SK-N-SH (cell line): ENCODE measurements at regions not wholly inside any gene's neighbourhood (a gene's known extent, or its start where the extent isn't known, plus 50 kb on each side); places are given as distances from the start of the nearest gene placed in this dataset.

Experiments used
- CTCF ChIA-PET: fragments of 300-600, 350-600 bp; formaldehyde crosslinking; extraction: SDS; loops from one replicate; lab custom pipeline; 2021; lab: Yijun Ruan, JAX
- POLR2A ChIA-PET: fragments of 350-600 bp; sonication (Branson Sonifier 250); formaldehyde crosslinking; extraction: SDS; loops from one replicate; lab custom pipeline; 2020; ENCODE audit warnings: antibody characterized with exemption, inconsistent platforms; lab: Yijun Ruan, JAX
- DNase-seq: peaks from one replicate; pipeline ENCODE4 v3.0.0; 2012
- H2AFZ ChIP-seq: fragments of 200-600 bp; sonication (generic); 2 replicates; pipeline ENCODE4 v1.8.1; 2016; ENCODE audit warnings: antibody characterized with exemption, mild to moderate bottlenecking, low read depth
- H3F3A ChIP-seq: fragments of 200-600 bp; sonication (generic); replicated peaks from 2 replicates; pipeline ENCODE3; 2016; ENCODE audit warnings: antibody characterized with exemption, mild to moderate bottlenecking; ENCODE audit not compliant: insufficient read depth
- H3K27ac ChIP-seq, 2 experiments: fragments of 200-500 bp in 1 of 2; fragments of 200-600 bp in 1 of 2; sonication (Bioruptor generic) in 1 of 2; sonication (generic), shearing (Covaris generic) in 1 of 2; 2 replicates each; pipeline versions ENCODE4 v1.5.1 to v1.6.1; 2014 to 2016; ENCODE audit warnings: low read depth in 2 of 2, inconsistent platforms in 1 of 2, low read length in 1 of 2, mild to moderate bottlenecking in 1 of 2, mixed read lengths in 1 of 2
- H3K27me3 ChIP-seq: fragments of 200-600 bp; sonication (generic), shearing (Covaris generic); 2 replicates; pipeline ENCODE4 v1.6.1; 2016; ENCODE audit warnings: mixed run types; ENCODE audit not compliant: insufficient read depth
- H3K36me3 ChIP-seq, 2 experiments: fragments of 200-500 bp in 1 of 2; fragments of 200-600 bp in 1 of 2; sonication (Bioruptor generic) in 1 of 2; sonication (generic) in 1 of 2; replicated peaks in 1 of 2; 2 replicates each; pipeline versions ENCODE3 to v1.5.1; 2014 to 2016; ENCODE audit warnings: low read length in 1 of 2, mild to moderate bottlenecking in 1 of 2; ENCODE audit not compliant: insufficient read depth in 2 of 2, control insufficient read depth in 1 of 2
- H3K4me1 ChIP-seq, 2 experiments: fragments of 200-500 bp in 1 of 2; fragments of 200-600 bp in 1 of 2; sonication (Bioruptor generic) in 1 of 2; sonication (generic), shearing (Covaris generic) in 1 of 2; 2 replicates each; pipeline versions ENCODE4 v1.5.1 to v1.6.1; 2014 to 2016; ENCODE audit warnings: low read depth in 1 of 2, low read length in 1 of 2, mixed run types in 1 of 2; ENCODE audit not compliant: insufficient read depth in 2 of 2, control insufficient read depth in 1 of 2
- H3K4me2 ChIP-seq: fragments of 200-600 bp; sonication (generic), shearing (Covaris generic); 2 replicates; pipeline ENCODE4 v1.6.1; 2017; ENCODE audit warnings: mixed run types
- H3K4me3 ChIP-seq, 2 experiments: fragments of 200-500 bp in 1 of 2; fragments of 200-600 bp in 1 of 2; sonication (Bioruptor generic) in 1 of 2; sonication (generic), shearing (Covaris generic) in 1 of 2; 2 replicates each; pipeline versions ENCODE4 v1.5.1 to v1.8.1; 2014 to 2016; ENCODE audit warnings: low read depth in 2 of 2, inconsistent platforms in 1 of 2, low read length in 1 of 2, mild to moderate bottlenecking in 1 of 2, mixed read lengths in 1 of 2, moderate library complexity in 1 of 2
- H3K79me2 ChIP-seq: fragments of 200-600 bp; sonication (generic); 2 replicates; pipeline ENCODE4 v1.8.1; 2017; ENCODE audit warnings: mild to moderate bottlenecking; ENCODE audit not compliant: insufficient read depth
- H3K9ac ChIP-seq: fragments of 200-600 bp; sonication (generic); 2 replicates; pipeline ENCODE4 v1.6.1; 2017; ENCODE audit warnings: mixed run types
- H3K9me2 ChIP-seq: fragments of 200-600 bp; sonication (generic); 2 replicates; pipeline ENCODE4 v1.6.1; 2017; ENCODE audit warnings: mixed run types
- H3K9me3 ChIP-seq: fragments of 200-600 bp; sonication (generic); 2 replicates; pipeline ENCODE4 v1.6.1; 2017; ENCODE audit warnings: mixed run types, mild to moderate bottlenecking, moderate library complexity
- H4K20me1 ChIP-seq: fragments of 200-600 bp; sonication (generic); 2 replicates; pipeline ENCODE4 v1.6.1; 2017; ENCODE audit warnings: mild to moderate bottlenecking, mixed run types; ENCODE audit not compliant: insufficient read depth
- ELF1 ChIP-seq: IDR thresholded peaks from 2 replicates; pipeline ENCODE4 v1.4.0; 2012
- EP300 ChIP-seq, 2 experiments: IDR thresholded peaks; 2 replicates each; pipeline versions ENCODE4 v1.4.0 to v1.6.1; 2012; ENCODE audit warnings: borderline replicate concordance in 1 of 2, low read depth in 1 of 2, low read length in 1 of 2
- FOSL2 ChIP-seq: IDR thresholded peaks from 2 replicates; pipeline ENCODE4 v1.4.0; 2012; ENCODE audit warnings: low read depth, mild to moderate bottlenecking, moderate library complexity, borderline replicate concordance
- FOXJ3 ChIP-seq: sonication (generic); formaldehyde crosslinking; IDR thresholded peaks from 2 replicates; pipeline ENCODE4 v1.5.1; 2020; ENCODE audit warnings: mild to moderate bottlenecking, missing genetic modification reagents
- FOXM1 ChIP-seq: IDR thresholded peaks from 2 replicates; pipeline ENCODE4 v1.4.0; 2012; ENCODE audit warnings: low read depth, mild to moderate bottlenecking
- GABPA ChIP-seq: IDR thresholded peaks from 2 replicates; pipeline ENCODE4 v1.4.0; 2012; ENCODE audit warnings: low read depth, mild to moderate bottlenecking
- GATA2 ChIP-seq: sonication (generic); formaldehyde crosslinking; IDR thresholded peaks from 2 replicates; pipeline ENCODE4 v1.5.0; 2020; ENCODE audit warnings: mild to moderate bottlenecking, missing genetic modification reagents
- MEF2A ChIP-seq: IDR thresholded peaks from 2 replicates; pipeline ENCODE4 v1.4.0; 2012; ENCODE audit warnings: low read depth, borderline replicate concordance
- NFIC ChIP-seq: IDR thresholded peaks from 2 replicates; pipeline ENCODE4 v1.4.0; 2012; ENCODE audit warnings: borderline replicate concordance
- NRF1 ChIP-seq: IDR thresholded peaks from 2 replicates; pipeline ENCODE4 v1.6.1; 2012; ENCODE audit warnings: low read depth, mild to moderate bottlenecking, low read length
- PBX3 ChIP-seq: IDR thresholded peaks from 2 replicates; pipeline ENCODE4; 2012
- POLR2AphosphoS5 ChIP-seq: IDR thresholded peaks from 2 replicates; pipeline ENCODE4 v1.6.1; 2012; ENCODE audit warnings: low read depth, low read length
- RAD21 ChIP-seq: IDR thresholded peaks from 2 replicates; pipeline ENCODE4 v1.6.1; 2012; ENCODE audit warnings: mild to moderate bottlenecking, low read length
- REST ChIP-seq: IDR thresholded peaks from 2 replicates; pipeline ENCODE4 v1.6.1; 2012; ENCODE audit warnings: mild to moderate bottlenecking, low read depth, low read length, moderate library complexity
- RFX5 ChIP-seq: IDR thresholded peaks from 2 replicates; pipeline ENCODE4 v1.6.1; 2012; ENCODE audit warnings: mild to moderate bottlenecking, improper control_type of control experiment, low read length
- RXRA ChIP-seq: IDR thresholded peaks from 2 replicates; pipeline ENCODE4 v1.4.0; 2012; ENCODE audit warnings: low read depth, mild to moderate bottlenecking, borderline replicate concordance
- SIN3A ChIP-seq: IDR thresholded peaks from 2 replicates; pipeline ENCODE4 v1.6.1; 2012; ENCODE audit warnings: low read depth, mild to moderate bottlenecking, low read length, moderate library complexity, borderline replicate concordance
- TAF1 ChIP-seq: IDR thresholded peaks from 2 replicates; pipeline ENCODE4 v1.6.1; 2012; ENCODE audit warnings: low read depth, mild to moderate bottlenecking, low read length, moderate library complexity, borderline replicate concordance
- TCF12 ChIP-seq: IDR thresholded peaks from 2 replicates; pipeline ENCODE4 v1.4.0; 2012
- TEAD4 ChIP-seq: IDR thresholded peaks from 2 replicates; pipeline ENCODE4 v1.4.0; 2012; ENCODE audit warnings: mild to moderate bottlenecking, borderline replicate concordance; ENCODE audit not compliant: insufficient read depth
- YY1 ChIP-seq: IDR thresholded peaks from 2 replicates; pipeline ENCODE4 v1.4.0; 2012; ENCODE audit warnings: low read depth, mild to moderate bottlenecking
- ZBTB33 ChIP-seq: IDR thresholded peaks from 2 replicates; pipeline ENCODE4 v1.4.0; 2012; ENCODE audit warnings: low read depth, borderline replicate concordance
- WGBS: methylation state at CpG from one replicate; pipeline ENCODE4 v1.1.6; 2017; ENCODE audit warnings: low lambda C conversion rate; 5-methylcytosine and 5-hydroxymethylcytosine counted together

- no peak overlapping the region for H3K4me3 ChIP-seq
- no peak overlapping the region for H3K27ac ChIP-seq
- 73% methylated on average over 6 of the region's 6 CpGs for WGBS
- H3K9me3 ChIP-seq = no peaks in the 10 kb centered on the region
- POLR2A ChIA-PET = no interaction called here
- CTCF ChIA-PET = interaction anchor here (0.9 to 2.4 kb wide), 4 partner anchors 10 to 407 kb away, joined by 3 to 7 read pairs (median 4); no protein-coding TSS in a partner anchor
- H3F3A ChIP-seq = no peaks in the 10 kb centered on the region
- no peaks in the 10 kb centered on the region for H3K36me3 ChIP-seq
- no peaks in the 10 kb centered on the region for H3K9me2 ChIP-seq
- TF ChIP-seq RAD21 (no peak), FOXJ3 (CRISPR knock-in tag) (no peak), YY1 (no peak), ELF1 (no peak), MEF2A (no peak), FOSL2 (no peak), ZBTB33 (no peak), POLR2AphosphoS5 (no peak)
- TF ChIP-seq, all 33 proteins: peak for 0
- H3K79me2 ChIP-seq = no peaks in the 10 kb centered on the region
- H3K4me2 ChIP-seq = no peak overlapping the region
- H3K27me3 ChIP-seq = no peaks in the 10 kb centered on the region; the same call in 1 of the 2 replicates
- no peaks in the 10 kb centered on the region for H4K20me1 ChIP-seq
- H3K4me1 ChIP-seq = peaks cover 4% of the 10 kb centered on the region in 2 experiments; a peak in 2 of 4 replicates
- DNase-seq = no peak
- H2AFZ ChIP-seq = no peak overlapping the region
- no peak overlapping the region for H3K9ac ChIP-seq
Measured at GRCh38 chr1:29642519-29642918, 406.2 kb downstream of the PTPRU start.

GRCh38 chr1:29641921-29642320, 405.6 kb downstream of the PTPRU start:
- no peak overlapping the region for H3K4me2 ChIP-seq
- no peaks in the 10 kb centered on the region for H3K27me3 ChIP-seq
- no peaks in the 10 kb centered on the region for H3K9me2 ChIP-seq
- H2AFZ ChIP-seq = no peak overlapping the region
- POLR2A ChIA-PET = no interaction called here
- no peak overlapping the region for H3K27ac ChIP-seq
- WGBS = 60% methylated on average over 2 of the region's 3 CpGs
- H4K20me1 ChIP-seq = no peaks in the 10 kb centered on the region
- no peak for TF ChIP-seq TEAD4
- no peak for TF ChIP-seq NRF1
- no peak for TF ChIP-seq REST
- no peak for TF ChIP-seq EP300 (IDR thresholded peaks at IDR 0.05; ENCODE audit: borderline replicate concordance in 1 of 2, low read depth in 1 of 2, low read length in 1 of 2)
- no peak for TF ChIP-seq RFX5
- TF ChIP-seq GATA2 (CRISPR knock-in tag) = no peak
- TF ChIP-seq GABPA = no peak
- no peak for TF ChIP-seq SIN3A
- TF ChIP-seq FOXJ3 (CRISPR knock-in tag) = no peak
- no peak for TF ChIP-seq TAF1
- TF ChIP-seq TCF12 = no peak
- TF ChIP-seq NFIC = no peak
- TF ChIP-seq ZBTB33 = no peak
- TF ChIP-seq PBX3 = no peak
- TF ChIP-seq RXRA = no peak
- TF ChIP-seq FOXM1 = no peak
- peaks cover 4% of the 10 kb centered on the region in 2 experiments; a peak in 2 of 4 replicates for H3K4me1 ChIP-seq
- no peaks in the 10 kb centered on the region for H3K9me3 ChIP-seq
- no peaks in the 10 kb centered on the region for H3F3A ChIP-seq
- H3K9ac ChIP-seq = no peak overlapping the region
- no peak overlapping the region for H3K4me3 ChIP-seq
- H3K79me2 ChIP-seq = no peaks in the 10 kb centered on the region
- H3K36me3 ChIP-seq = no peaks in the 10 kb centered on the region
- no peak for DNase-seq
- CTCF ChIA-PET = interaction anchor here (0.9 to 1.6 kb wide), 4 partner anchors 9 to 406 kb away, joined by 3 to 4 read pairs (median 3); no protein-coding TSS in a partner anchor
